ENCODE measurements at regions not wholly inside any gene's neighbourhood (a gene's known extent, or its start where the extent isn't known, plus 50 kb on each side); places are given as distances from the start of the nearest gene placed in this dataset.

DNA sequence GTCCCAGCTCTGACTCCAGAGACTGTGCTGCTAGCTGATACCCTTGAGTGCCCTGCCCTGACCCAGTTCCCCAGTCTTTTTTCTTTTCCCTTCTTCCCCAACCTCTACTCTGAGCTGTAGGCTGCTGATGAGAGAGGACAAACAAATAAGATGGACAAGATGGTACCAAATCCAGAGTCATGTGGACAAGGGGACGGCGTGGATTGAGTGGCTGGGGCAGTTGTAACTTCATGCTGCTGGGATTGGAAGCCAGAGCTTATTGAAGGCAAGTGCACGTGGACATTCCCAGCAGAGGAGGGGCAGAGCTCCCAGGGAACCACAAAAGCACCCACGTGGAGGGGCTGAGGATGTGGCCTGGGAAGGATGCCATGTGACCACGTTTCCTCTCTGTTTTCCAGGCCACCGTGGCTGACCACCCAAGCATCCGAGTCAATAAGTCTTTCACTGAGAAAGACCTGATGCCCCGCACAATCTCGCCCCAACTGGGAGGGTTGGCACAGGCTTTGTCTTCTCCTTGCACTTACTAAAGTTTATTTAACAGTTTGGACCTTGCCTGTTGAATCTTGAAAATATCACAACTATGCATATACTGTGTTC, 323.3 kb upstream of the ZNF507 start:
- Histone ChIP-seq H3K36me3 (replicated peaks; ENCODE audit: insufficient read depth, low read depth) (no peaks in the 10 kb centered on the region), H3K4me1 (ENCODE audit: insufficient read depth) (peaks cover 16% of the 10 kb centered on the region), H3K4me2 (no peak overlapping the region), H3K79me2 (no peaks in the 10 kb centered on the region), H3K27me3 (no peaks in the 10 kb centered on the region), H3K27ac (no peak overlapping the region), H3K9me2 (replicated peaks; ENCODE audit: insufficient read depth) (no peaks in the 10 kb centered on the region), H4K20me1 (ENCODE audit: insufficient read depth, poor library complexity, severe bottlenecking) (no peaks in the 10 kb centered on the region), H2AFZ (no peak overlapping the region), H3K4me3 (no peak overlapping the region), H3K9me3 (ENCODE audit: low read depth) (no peaks in the 10 kb centered on the region)
- no peak for TF ChIP-seq EZH2 (IDR thresholded peaks at IDR 0.05; ENCODE audit: borderline replicate concordance)
- no peak for TF ChIP-seq EZH2phosphoT487 (IDR thresholded peaks at IDR 0.05; ENCODE audit: low read depth, severe bottlenecking, unreplicated experiment)
- TF ChIP-seq, protein P1, sequence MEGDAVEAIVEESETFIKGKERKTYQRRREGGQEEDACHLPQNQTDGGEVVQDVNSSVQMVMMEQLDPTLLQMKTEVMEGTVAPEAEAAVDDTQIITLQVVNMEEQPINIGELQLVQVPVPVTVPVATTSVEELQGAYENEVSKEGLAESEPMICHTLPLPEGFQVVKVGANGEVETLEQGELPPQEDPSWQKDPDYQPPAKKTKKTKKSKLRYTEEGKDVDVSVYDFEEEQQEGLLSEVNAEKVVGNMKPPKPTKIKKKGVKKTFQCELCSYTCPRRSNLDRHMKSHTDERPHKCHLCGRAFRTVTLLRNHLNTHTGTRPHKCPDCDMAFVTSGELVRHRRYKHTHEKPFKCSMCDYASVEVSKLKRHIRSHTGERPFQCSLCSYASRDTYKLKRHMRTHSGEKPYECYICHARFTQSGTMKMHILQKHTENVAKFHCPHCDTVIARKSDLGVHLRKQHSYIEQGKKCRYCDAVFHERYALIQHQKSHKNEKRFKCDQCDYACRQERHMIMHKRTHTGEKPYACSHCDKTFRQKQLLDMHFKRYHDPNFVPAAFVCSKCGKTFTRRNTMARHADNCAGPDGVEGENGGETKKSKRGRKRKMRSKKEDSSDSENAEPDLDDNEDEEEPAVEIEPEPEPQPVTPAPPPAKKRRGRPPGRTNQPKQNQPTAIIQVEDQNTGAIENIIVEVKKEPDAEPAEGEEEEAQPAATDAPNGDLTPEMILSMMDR (IDR thresholded peaks at IDR 0.05; ENCODE audit: poor library complexity) = no peak
- DNase-seq (ENCODE audit: low spot score) = no peak
- 68% methylated on average over 9 of the region's 9 CpGs for WGBS (ENCODE audit: low lambda C conversion rate, missing lambda C conversion rate)

- peak overlapping the region; percentile 49 for H3K4me2 ChIP-seq
- H2AFZ ChIP-seq = no peak overlapping the region
- no peak overlapping the region for H3K27ac ChIP-seq
- peaks cover 14% of the 10 kb centered on the region for H3K4me1 ChIP-seq (ENCODE audit: insufficient read depth)
- TF ChIP-seq EZH2 (IDR thresholded peaks at IDR 0.05; ENCODE audit: borderline replicate concordance) (no peak), EZH2phosphoT487 (IDR thresholded peaks at IDR 0.05; ENCODE audit: low read depth, severe bottlenecking, unreplicated experiment) (no peak)
- TF ChIP-seq, protein P1 (IDR thresholded peaks at IDR 0.05; ENCODE audit: poor library complexity) = no peak
- no peaks in the 10 kb centered on the region for H3K36me3 ChIP-seq (replicated peaks; ENCODE audit: insufficient read depth, low read depth)
- no peak for DNase-seq (ENCODE audit: low spot score)
- H3K9me3 ChIP-seq (ENCODE audit: low read depth) = no peaks in the 10 kb centered on the region
- H3K27me3 ChIP-seq = no peaks in the 10 kb centered on the region
- no peaks in the 10 kb centered on the region for H3K79me2 ChIP-seq
- no peaks in the 10 kb centered on the region for H3K9me2 ChIP-seq (replicated peaks; ENCODE audit: insufficient read depth)
- H3K4me3 ChIP-seq = no peak overlapping the region
- 44% methylated on average over 29 of the region's 29 CpGs for WGBS (ENCODE audit: low lambda C conversion rate, missing lambda C conversion rate)
- H4K20me1 ChIP-seq (ENCODE audit: insufficient read depth, poor library complexity, severe bottlenecking) = no peaks in the 10 kb centered on the region
Measured at GRCh38 chr19:32022731-32023563, 322.5 kb upstream of the ZNF507 start.

DNA sequence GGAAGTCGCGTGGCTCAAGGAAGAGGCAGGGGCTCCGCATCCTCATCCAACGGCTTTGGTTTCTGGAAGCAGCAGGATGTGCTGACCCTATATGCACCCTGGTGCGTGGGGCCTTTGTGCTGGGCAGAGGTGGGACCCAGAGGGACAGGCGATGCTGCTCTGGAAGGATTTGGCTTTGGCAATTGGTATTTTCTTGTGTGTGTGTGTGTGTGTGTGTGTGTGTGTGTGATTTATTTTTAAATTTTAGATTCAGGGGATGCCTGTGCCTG, 321.9 kb upstream of the ZNF507 start:
- WGBS (ENCODE audit: low lambda C conversion rate, missing lambda C conversion rate) = 48% methylated on average over 6 of the region's 6 CpGs
- DNase-seq (ENCODE audit: low spot score) = no peak
- TF ChIP-seq EZH2phosphoT487 (IDR thresholded peaks at IDR 0.05; ENCODE audit: low read depth, severe bottlenecking, unreplicated experiment) = no peak
- TF ChIP-seq, protein P1 (IDR thresholded peaks at IDR 0.05; ENCODE audit: poor library complexity) = no peak
- no peak for TF ChIP-seq EZH2 (IDR thresholded peaks at IDR 0.05; ENCODE audit: borderline replicate concordance)
- Histone ChIP-seq H3K4me1 (ENCODE audit: insufficient read depth) (peaks cover 9% of the 10 kb centered on the region), H3K27me3 (no peaks in the 10 kb centered on the region), H3K4me2 (peak overlapping the region; percentile 49), H2AFZ (no peak overlapping the region), H4K20me1 (ENCODE audit: insufficient read depth, poor library complexity, severe bottlenecking) (no peaks in the 10 kb centered on the region), H3K4me3 (no peak overlapping the region), H3K9me3 (ENCODE audit: low read depth) (no peaks in the 10 kb centered on the region), H3K9me2 (replicated peaks; ENCODE audit: insufficient read depth) (no peaks in the 10 kb centered on the region), H3K36me3 (replicated peaks; ENCODE audit: insufficient read depth, low read depth) (no peaks in the 10 kb centered on the region), H3K79me2 (no peaks in the 10 kb centered on the region), H3K27ac (no peak overlapping the region)
